PC-9 (cell line): ENCODE measurements at regions not wholly inside any gene's neighbourhood (a gene's known extent, or its start where the extent isn't known, plus 50 kb on each side); places are given as distances from the start of the nearest gene placed in this dataset.

Experiments
- BruUV-seq: library from RNA; stranded (reverse); fragments of 400-500 nt; replicated peaks from 2 replicates; lab custom pipeline; 2021; lab: Mats Ljungman, UMichigan
- CTCF ChIA-PET: fragments of 300-600 bp; sonication (Branson Sonifier 250); formaldehyde crosslinking; loops from one replicate; lab custom pipeline; 2022; ENCODE audit warnings: antibody characterized with exemption; lab: Charles Lee
- POLR2A ChIA-PET: fragments of 300-600 bp; sonication (Branson Sonifier 250); formaldehyde crosslinking; loops from one replicate; lab custom pipeline; 2022; ENCODE audit warnings: antibody characterized with exemption; ENCODE audit not compliant: unreplicated experiment; lab: Charles Lee
- DNase-seq, 2 experiments: peaks; one replicate each; pipeline versions ENCODE4 v3.0.0 to v3.0.0-alpha.2; 2015 to 2022; ENCODE audit warnings: mixed read lengths in 1 of 2
- H2AFZ ChIP-seq: fragments of 200-600 bp; sonication (generic); 2 replicates; pipeline ENCODE4 v1.8.1; 2017; ENCODE audit warnings: antibody characterized with exemption
- H3F3A ChIP-seq: fragments of 200-600 bp; sonication (generic); 2 replicates; pipeline ENCODE4 v1.8.1; 2017; ENCODE audit warnings: antibody characterized with exemption, mild to moderate bottlenecking, low read depth; ENCODE audit not compliant: insufficient read depth
- H3K27ac ChIP-seq: fragments of 200-600 bp; sonication (generic); 2 replicates; pipeline ENCODE4 v1.6.1; 2016; ENCODE audit warnings: mixed run types
- H3K27me3 ChIP-seq: fragments of 200-600 bp; sonication (generic); 2 replicates; pipeline ENCODE4 v1.6.1; 2016; ENCODE audit warnings: low read depth, mixed run types; ENCODE audit not compliant: insufficient read depth
- H3K36me3 ChIP-seq: fragments of 200-600 bp; sonication (generic); 2 replicates; pipeline ENCODE4 v1.6.1; 2016; ENCODE audit warnings: low read depth, mixed run types
- H3K4me1 ChIP-seq: fragments of 200-600 bp; sonication (generic); replicated peaks from 2 replicates; pipeline ENCODE4 v1.6.1; 2016; ENCODE audit warnings: mixed run types; ENCODE audit not compliant: insufficient read depth
- H3K4me2 ChIP-seq: fragments of 200-600 bp; sonication (generic); 2 replicates; pipeline ENCODE4 v1.6.1; 2017; ENCODE audit warnings: mixed run types
- H3K4me3 ChIP-seq: fragments of 200-600 bp; sonication (generic); 2 replicates; pipeline ENCODE4 v1.6.1; 2016; ENCODE audit warnings: mixed run types
- H3K79me2 ChIP-seq: fragments of 200-600 bp; sonication (generic); 2 replicates; pipeline ENCODE4 v1.6.1; 2017; ENCODE audit warnings: low read depth, mixed run types
- H3K9me2 ChIP-seq: fragments of 200-600 bp; sonication (generic); 2 replicates; pipeline ENCODE4 v1.8.1; 2017; ENCODE audit warnings: mild to moderate bottlenecking; ENCODE audit not compliant: insufficient read depth
- H3K9me3 ChIP-seq: fragments of 200-600 bp; sonication (generic); 2 replicates; pipeline ENCODE4 v1.8.1; 2016; ENCODE audit warnings: low read depth; ENCODE audit not compliant: insufficient read depth
- H4K20me1 ChIP-seq: fragments of 200-600 bp; sonication (generic); 2 replicates; pipeline ENCODE4 v1.8.1; 2017; ENCODE audit not compliant: insufficient read depth
- EZH2 ChIP-seq: fragments of 200-600 bp; sonication (generic); IDR thresholded peaks from 2 replicates; pipeline ENCODE4 v1.8.0; 2017; ENCODE audit warnings: antibody characterized with exemption, low read depth
- intact Hi-C: fragments of 100-400 bp; cut with micrococcal nuclease; formaldehyde crosslinking; loops from one replicate; pipeline ENCODE4 v1.10.0; 2022; ENCODE audit not compliant: unreplicated experiment
- TF ChIP-seq, protein P1 (sequence below): fragments of 200-600 bp; sonication (generic); conservative IDR thresholded peaks from 2 replicates; pipeline ENCODE4 v1.6.1; 2017; ENCODE audit warnings: mixed run types, antibody characterized with exemption, mild to moderate bottlenecking, moderate library complexity

DNA sequence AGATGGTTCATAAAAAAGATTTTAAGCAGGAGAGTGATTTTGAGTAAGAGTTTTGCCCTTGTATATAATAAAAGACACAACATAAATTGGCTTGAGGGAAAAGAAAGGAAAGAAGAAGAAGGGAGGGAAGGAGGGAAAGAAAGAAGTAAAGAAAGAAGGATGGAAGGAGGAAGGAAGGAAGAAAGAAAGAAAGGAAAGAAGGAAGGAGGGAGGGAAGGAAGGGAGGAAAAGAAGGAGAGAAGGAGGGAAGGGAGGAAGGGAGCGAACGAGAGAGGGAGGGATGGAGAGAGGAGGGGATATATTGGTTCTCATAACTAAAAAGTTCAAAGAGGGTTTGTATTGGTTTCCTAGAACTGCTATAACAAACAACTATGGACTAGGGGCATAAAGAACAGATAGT is 62.2 kb upstream of the PAX7 start:
- H3K27ac ChIP-seq: no peak overlapping the region
- H3K4me1 ChIP-seq: no peaks in the 10 kb centered on the region
- no peak for DNase-seq
- H4K20me1 ChIP-seq: no peaks in the 10 kb centered on the region
- no peaks in the 10 kb centered on the region for H3K36me3 ChIP-seq
- no peak overlapping the region for H3K4me2 ChIP-seq
- H3K79me2 ChIP-seq: no peaks in the 10 kb centered on the region
- H2AFZ ChIP-seq: no peak overlapping the region
- TF ChIP-seq, protein P1, sequence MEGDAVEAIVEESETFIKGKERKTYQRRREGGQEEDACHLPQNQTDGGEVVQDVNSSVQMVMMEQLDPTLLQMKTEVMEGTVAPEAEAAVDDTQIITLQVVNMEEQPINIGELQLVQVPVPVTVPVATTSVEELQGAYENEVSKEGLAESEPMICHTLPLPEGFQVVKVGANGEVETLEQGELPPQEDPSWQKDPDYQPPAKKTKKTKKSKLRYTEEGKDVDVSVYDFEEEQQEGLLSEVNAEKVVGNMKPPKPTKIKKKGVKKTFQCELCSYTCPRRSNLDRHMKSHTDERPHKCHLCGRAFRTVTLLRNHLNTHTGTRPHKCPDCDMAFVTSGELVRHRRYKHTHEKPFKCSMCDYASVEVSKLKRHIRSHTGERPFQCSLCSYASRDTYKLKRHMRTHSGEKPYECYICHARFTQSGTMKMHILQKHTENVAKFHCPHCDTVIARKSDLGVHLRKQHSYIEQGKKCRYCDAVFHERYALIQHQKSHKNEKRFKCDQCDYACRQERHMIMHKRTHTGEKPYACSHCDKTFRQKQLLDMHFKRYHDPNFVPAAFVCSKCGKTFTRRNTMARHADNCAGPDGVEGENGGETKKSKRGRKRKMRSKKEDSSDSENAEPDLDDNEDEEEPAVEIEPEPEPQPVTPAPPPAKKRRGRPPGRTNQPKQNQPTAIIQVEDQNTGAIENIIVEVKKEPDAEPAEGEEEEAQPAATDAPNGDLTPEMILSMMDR: no peak
- CTCF ChIA-PET: no interaction called here
- no peaks in the 10 kb centered on the region for H3F3A ChIP-seq
- POLR2A ChIA-PET: no interaction called here
- no peak overlapping the region for H3K4me3 ChIP-seq
- intact Hi-C loops: no loop called here
- no TSS peak for BruUV-seq
- no peaks in the 10 kb centered on the region for H3K9me3 ChIP-seq
- peaks cover 28% of the 10 kb centered on the region for H3K27me3 ChIP-seq
- H3K9me2 ChIP-seq: no peaks in the 10 kb centered on the region

DNA sequence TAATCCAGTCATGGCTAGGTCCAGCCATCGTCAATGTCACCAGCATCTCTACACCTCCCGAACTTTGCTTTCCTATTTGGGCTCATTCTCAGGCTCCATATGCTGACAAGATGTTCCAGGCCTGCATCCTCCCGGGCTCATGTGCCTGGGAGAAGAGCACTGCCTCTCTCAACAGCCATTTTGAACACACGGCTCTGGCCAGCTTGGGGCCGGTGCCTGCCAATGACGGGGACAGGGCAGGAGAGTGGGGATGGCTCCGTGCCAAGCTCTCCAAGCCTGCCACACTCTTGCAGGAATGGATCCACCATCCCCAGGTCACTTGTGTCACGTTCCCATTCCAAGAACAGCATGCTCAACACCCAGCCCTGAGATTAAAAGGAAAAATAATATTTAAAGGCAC is 61.4 kb upstream of the PAX7 start:
- H3K36me3 ChIP-seq: no peaks in the 10 kb centered on the region
- no peaks in the 10 kb centered on the region for H3K9me3 ChIP-seq
- no peak overlapping the region for H2AFZ ChIP-seq
- no peak overlapping the region for H3K4me3 ChIP-seq
- ChIA-PET CTCF (no interaction called here), POLR2A (no interaction called here)
- H3K27me3 ChIP-seq: peaks cover 28% of the 10 kb centered on the region
- intact Hi-C loops: no loop called here
- H3K27ac ChIP-seq: no peak overlapping the region
- no peaks in the 10 kb centered on the region for H3F3A ChIP-seq
- H3K9me2 ChIP-seq: no peaks in the 10 kb centered on the region
- no peaks in the 10 kb centered on the region for H4K20me1 ChIP-seq
- TF ChIP-seq EZH2: no peak
- TF ChIP-seq, protein P1: no peak
- H3K79me2 ChIP-seq: no peaks in the 10 kb centered on the region
- no TSS peak for BruUV-seq
- no peak for DNase-seq
- no peaks in the 10 kb centered on the region for H3K4me1 ChIP-seq
- no peak overlapping the region for H3K4me2 ChIP-seq

DNA sequence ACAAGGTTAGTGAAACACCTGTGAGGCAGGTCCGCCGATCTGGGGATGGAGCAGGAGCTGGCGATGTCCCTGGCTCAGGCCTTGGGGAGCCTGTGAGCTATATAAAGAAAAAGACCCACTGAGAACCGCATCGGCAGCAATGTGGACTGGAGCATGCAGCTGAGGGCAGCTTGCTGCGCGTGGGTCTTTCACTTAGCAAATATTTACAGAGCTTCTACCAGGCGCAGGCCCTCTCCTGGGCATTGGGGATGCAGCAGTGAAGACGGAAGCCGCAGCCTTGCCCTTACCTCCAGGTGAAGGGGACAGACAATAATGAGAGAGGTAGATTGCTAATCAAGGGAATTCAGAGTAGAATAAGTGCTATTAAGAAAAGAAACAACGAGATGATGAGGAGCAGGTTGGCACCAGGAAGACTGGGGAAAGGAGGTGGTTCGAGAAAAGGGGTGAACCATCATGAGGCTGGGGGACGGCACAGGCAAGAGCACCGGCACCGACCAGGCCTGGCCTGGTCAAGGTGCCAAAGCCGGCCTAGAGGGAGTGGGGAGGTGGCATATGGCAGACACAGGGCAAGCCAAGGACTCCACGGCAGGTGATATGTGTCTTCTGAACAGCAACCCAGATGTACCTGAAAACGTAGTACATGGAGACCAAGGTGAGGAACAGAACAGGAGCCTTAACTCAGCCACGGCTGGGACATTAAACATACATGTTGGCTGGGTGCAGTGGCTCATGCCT is 60.7 kb upstream of the PAX7 start:
- intact Hi-C loops: no loop called here
- no peaks in the 10 kb centered on the region for H4K20me1 ChIP-seq
- H3K36me3 ChIP-seq: no peaks in the 10 kb centered on the region
- no peak overlapping the region for H2AFZ ChIP-seq
- no peak overlapping the region for H3K4me3 ChIP-seq
- TF ChIP-seq, protein P1: no peak
- no peak for TF ChIP-seq EZH2
- no peak for DNase-seq
- no TSS peak for BruUV-seq
- H3K27ac ChIP-seq: no peak overlapping the region
- H3K79me2 ChIP-seq: no peaks in the 10 kb centered on the region
- H3K4me1 ChIP-seq: no peaks in the 10 kb centered on the region
- H3K27me3 ChIP-seq: peaks cover 35% of the 10 kb centered on the region
- H3K4me2 ChIP-seq: no peak overlapping the region
- H3K9me3 ChIP-seq: no peaks in the 10 kb centered on the region
- H3K9me2 ChIP-seq: no peaks in the 10 kb centered on the region
- POLR2A ChIA-PET: no interaction called here
- no peaks in the 10 kb centered on the region for H3F3A ChIP-seq
- CTCF ChIA-PET: no interaction called here
